ENCODE measurements at regions not wholly inside any gene's neighbourhood (a gene's known extent, or its start where the extent isn't known, plus 50 kb on each side); places are given as distances from the start of the nearest gene placed in this dataset.

- TF ChIP-seq CTCF (conservative IDR thresholded peaks at IDR 0.05): no peak
- TF ChIP-seq ZFX (IDR thresholded peaks at IDR 0.05): no peak
- no peak overlapping the region for H3K27ac ChIP-seq
These were observed 97.8 kb upstream of the CARMIL1 start for GRCh38 chr6:25181350-25181724.

GRCh38 chr6:25181923-25182322 is 97.3 kb upstream of the CARMIL1 start:
- no peak overlapping the region for H3K27ac ChIP-seq
- TF ChIP-seq ZFX (IDR thresholded peaks at IDR 0.05): no peak
- TF ChIP-seq CTCF (conservative IDR thresholded peaks at IDR 0.05): no peak

GRCh38 chr6:25186919-25187318 is 92.3 kb upstream of the CARMIL1 start:
- no peak overlapping the region for H3K27ac ChIP-seq
- no peak for TF ChIP-seq ZFX (IDR thresholded peaks at IDR 0.05)
- TF ChIP-seq CTCF (conservative IDR thresholded peaks at IDR 0.05): no peak

- no peak overlapping the region for H3K27ac ChIP-seq
- no peak for TF ChIP-seq CTCF (conservative IDR thresholded peaks at IDR 0.05)
- no peak for TF ChIP-seq ZFX (IDR thresholded peaks at IDR 0.05)
These were observed 90.9 kb upstream of the CARMIL1 start for GRCh38 chr6:25188232-25188631.

- TF ChIP-seq ZFX (IDR thresholded peaks at IDR 0.05): no peak
- TF ChIP-seq CTCF (conservative IDR thresholded peaks at IDR 0.05): no peak
- no peak overlapping the region for H3K27ac ChIP-seq
These were observed 86.3 kb upstream of the CARMIL1 start for GRCh38 chr6:25192590-25193459.

- no peak for TF ChIP-seq ZFX (IDR thresholded peaks at IDR 0.05)
- no peak for TF ChIP-seq CTCF (conservative IDR thresholded peaks at IDR 0.05)
- no peak overlapping the region for H3K27ac ChIP-seq
These were observed 85.6 kb upstream of the CARMIL1 start for GRCh38 chr6:25193460-25194171.

- no peak for TF ChIP-seq ZFX (IDR thresholded peaks at IDR 0.05)
- TF ChIP-seq CTCF (conservative IDR thresholded peaks at IDR 0.05): no peak
These were observed 84.9 kb upstream of the CARMIL1 start for GRCh38 chr6:25194172-25194678.

More at GRCh38 chr6:25194172-25194678, 84.9 kb upstream of the CARMIL1 start:
- no peak overlapping the region for H3K27ac ChIP-seq

All from C4-2B (cell line).